Sigmoid colon (tissue), 3 donors: ENCODE measurements at regions not wholly inside any gene's neighbourhood (a gene's known extent, or its start where the extent isn't known, plus 50 kb on each side); places are given as distances from the start of the nearest gene placed in this dataset.

Experiments used
- POLR2A ChIP-seq, 2 donors: fragments of 450-650 bp; IDR thresholded peaks; one replicate each; pipeline ENCODE4 v1.6.1; 2016; ENCODE audit warnings: antibody characterized with exemption in 2 of 2, mild to moderate bottlenecking in 2 of 2, moderate library complexity in 2 of 2
- TF ChIP-seq, protein P1 (sequence below), 4 experiments: fragments of 450-650 bp in 3 of 4; fragments of 200-600 bp in 1 of 4; IDR thresholded peaks; one replicate each; pipeline ENCODE4 v1.5.1; 2016 to 2019; ENCODE audit warnings: antibody characterized with exemption in 4 of 4, mild to moderate bottlenecking in 3 of 4, moderate library complexity in 2 of 4

DNA sequence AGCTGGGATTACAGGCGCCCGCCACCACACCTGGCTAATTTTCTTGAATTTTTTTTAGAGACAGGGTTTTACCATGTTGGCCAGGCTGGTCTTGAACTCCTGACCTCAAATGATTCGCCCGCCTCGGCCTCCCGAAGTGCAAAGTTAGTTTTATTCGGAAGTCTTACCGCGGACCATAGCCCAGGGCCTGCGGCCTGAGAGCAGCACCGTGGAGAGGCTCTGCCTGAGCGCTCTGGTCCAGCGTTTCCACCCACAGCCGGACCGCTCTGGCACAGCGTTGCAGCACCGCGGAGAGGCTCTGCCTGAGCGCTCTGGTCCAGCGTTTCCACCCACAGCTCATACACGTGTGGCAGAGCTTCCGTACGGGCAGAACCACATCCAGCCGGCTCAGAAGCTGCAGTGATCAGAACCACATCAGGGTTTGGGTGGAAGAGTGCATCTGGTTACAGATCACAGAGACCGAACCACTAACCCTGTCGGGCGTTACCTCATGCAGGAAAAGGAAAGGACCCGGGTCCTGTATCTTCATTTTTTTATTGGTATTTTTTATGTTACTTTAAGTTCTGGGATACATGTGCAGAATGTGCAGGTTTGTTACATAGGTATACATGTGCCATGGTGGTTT lies 102.4 kb upstream of the SOX1 start:
- TF ChIP-seq, protein P1, sequence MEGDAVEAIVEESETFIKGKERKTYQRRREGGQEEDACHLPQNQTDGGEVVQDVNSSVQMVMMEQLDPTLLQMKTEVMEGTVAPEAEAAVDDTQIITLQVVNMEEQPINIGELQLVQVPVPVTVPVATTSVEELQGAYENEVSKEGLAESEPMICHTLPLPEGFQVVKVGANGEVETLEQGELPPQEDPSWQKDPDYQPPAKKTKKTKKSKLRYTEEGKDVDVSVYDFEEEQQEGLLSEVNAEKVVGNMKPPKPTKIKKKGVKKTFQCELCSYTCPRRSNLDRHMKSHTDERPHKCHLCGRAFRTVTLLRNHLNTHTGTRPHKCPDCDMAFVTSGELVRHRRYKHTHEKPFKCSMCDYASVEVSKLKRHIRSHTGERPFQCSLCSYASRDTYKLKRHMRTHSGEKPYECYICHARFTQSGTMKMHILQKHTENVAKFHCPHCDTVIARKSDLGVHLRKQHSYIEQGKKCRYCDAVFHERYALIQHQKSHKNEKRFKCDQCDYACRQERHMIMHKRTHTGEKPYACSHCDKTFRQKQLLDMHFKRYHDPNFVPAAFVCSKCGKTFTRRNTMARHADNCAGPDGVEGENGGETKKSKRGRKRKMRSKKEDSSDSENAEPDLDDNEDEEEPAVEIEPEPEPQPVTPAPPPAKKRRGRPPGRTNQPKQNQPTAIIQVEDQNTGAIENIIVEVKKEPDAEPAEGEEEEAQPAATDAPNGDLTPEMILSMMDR (IDR thresholded peaks at IDR 0.05): no peak
- TF ChIP-seq POLR2A (IDR thresholded peaks at IDR 0.05): no peak
